ENCODE measurements at regions not wholly inside any gene's neighbourhood (a gene's known extent, or its start where the extent isn't known, plus 50 kb on each side); places are given as distances from the start of the nearest gene placed in this dataset.

DNA sequence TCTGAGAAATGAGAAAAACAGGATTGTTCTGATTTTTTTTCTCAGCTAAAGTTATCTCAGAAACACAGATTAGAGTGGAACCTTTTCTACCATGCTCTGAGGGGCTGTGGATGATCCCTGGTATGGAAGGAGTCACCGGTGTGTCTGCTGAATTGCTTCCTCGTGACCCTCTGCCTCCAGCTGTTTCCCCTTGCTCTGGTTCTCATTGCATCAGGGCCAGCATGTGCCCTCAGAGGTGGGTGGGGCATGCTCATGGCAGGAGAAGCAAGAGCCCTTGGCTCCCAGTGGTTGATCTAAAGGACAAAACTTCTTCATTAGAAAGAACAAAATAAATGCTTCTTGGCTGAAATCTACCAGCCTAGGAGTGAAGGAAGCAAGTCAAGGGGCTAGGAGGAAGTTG is 183.2 kb upstream of the HMCN1 start:
- H3K9me3 ChIP-seq: no peaks in the 10 kb centered on the region
- H3K4me3 ChIP-seq: no peak overlapping the region
- H3K4me1 ChIP-seq: no peaks in the 10 kb centered on the region
- no peak for DNase-seq
- TF ChIP-seq, protein P1, sequence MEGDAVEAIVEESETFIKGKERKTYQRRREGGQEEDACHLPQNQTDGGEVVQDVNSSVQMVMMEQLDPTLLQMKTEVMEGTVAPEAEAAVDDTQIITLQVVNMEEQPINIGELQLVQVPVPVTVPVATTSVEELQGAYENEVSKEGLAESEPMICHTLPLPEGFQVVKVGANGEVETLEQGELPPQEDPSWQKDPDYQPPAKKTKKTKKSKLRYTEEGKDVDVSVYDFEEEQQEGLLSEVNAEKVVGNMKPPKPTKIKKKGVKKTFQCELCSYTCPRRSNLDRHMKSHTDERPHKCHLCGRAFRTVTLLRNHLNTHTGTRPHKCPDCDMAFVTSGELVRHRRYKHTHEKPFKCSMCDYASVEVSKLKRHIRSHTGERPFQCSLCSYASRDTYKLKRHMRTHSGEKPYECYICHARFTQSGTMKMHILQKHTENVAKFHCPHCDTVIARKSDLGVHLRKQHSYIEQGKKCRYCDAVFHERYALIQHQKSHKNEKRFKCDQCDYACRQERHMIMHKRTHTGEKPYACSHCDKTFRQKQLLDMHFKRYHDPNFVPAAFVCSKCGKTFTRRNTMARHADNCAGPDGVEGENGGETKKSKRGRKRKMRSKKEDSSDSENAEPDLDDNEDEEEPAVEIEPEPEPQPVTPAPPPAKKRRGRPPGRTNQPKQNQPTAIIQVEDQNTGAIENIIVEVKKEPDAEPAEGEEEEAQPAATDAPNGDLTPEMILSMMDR (IDR thresholded peaks at IDR 0.05 in 8 of 11, conservative IDR thresholded peaks at IDR 0.05 in 3 of 11): no peak
- TF ChIP-seq POLR2A (IDR thresholded peaks at IDR 0.05) (no peak), POLR2AphosphoS5 (IDR thresholded peaks at IDR 0.05) (no peak)
- 16 to 35% (median 27%) methylated on average over 2 of the region's 2 CpGs for WGBS, 5 donors
- no peaks in the 10 kb centered on the region for H3K27me3 ChIP-seq (replicated peaks in 1 of 7)
- no peak overlapping the region for H3K27ac ChIP-seq
- no peaks in the 10 kb centered on the region for H3K36me3 ChIP-seq
- intact Hi-C loops (cut with DNase I; ENCODE audit: low total_unique reads): no loop called here

DNA sequence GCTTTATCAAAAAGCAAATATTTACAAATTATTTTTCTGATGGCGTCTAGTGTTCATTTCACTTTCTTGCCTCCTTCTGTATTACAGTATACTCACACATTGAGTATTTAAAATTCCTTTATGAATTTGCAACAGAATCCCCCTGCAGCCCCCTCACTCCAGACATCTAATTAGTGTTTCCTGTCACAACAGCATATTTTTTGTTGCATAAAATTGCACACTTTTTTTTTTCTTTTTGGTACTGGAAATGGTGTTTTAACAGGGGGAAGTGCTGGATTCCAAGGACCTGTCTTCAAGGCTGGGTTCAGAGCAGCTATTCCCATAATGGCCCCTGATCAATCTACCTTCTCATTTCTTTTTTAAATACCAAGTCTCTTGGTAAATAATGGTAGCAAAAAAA is 184.3 kb upstream of the HMCN1 start:
- no peak overlapping the region for H3K27ac ChIP-seq
- no peaks in the 10 kb centered on the region for H3K27me3 ChIP-seq (replicated peaks in 1 of 7)
- H3K9me3 ChIP-seq: no peaks in the 10 kb centered on the region
- H3K4me3 ChIP-seq: no peak overlapping the region
- 95 to 100% (median 98%) methylated on average over 1 of the region's 1 CpG for WGBS, 5 donors
- no peaks in the 10 kb centered on the region for H3K4me1 ChIP-seq
- no peaks in the 10 kb centered on the region for H3K36me3 ChIP-seq
- TF ChIP-seq POLR2AphosphoS5 (IDR thresholded peaks at IDR 0.05) (no peak), POLR2A (IDR thresholded peaks at IDR 0.05) (no peak)
- TF ChIP-seq, protein P1 (IDR thresholded peaks at IDR 0.05 in 8 of 11, conservative IDR thresholded peaks at IDR 0.05 in 3 of 11): no peak
- DNase-seq: no peak
- intact Hi-C loops (cut with DNase I; ENCODE audit: low total_unique reads): no loop called here

DNA sequence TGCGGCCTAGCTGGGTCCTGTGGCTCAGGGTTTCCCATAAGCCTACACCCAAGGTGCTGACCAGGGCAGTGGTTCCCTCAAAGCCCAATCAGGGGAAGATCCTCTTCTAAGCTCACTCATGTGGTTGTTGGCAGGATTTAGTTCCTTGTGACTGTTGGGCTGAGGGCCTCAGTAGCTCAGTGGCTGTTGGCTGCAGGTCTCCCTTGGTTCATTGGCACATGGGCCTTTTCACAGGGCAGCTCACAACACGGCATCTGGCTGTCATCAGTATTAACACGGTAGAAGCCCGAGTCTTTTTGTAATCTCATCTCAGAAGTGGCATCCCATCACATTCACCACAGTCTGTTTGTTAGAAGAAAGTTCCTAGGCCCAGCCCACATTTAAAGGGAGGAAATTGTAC is 188.2 kb upstream of the HMCN1 start:
- H3K4me3 ChIP-seq: no peak overlapping the region
- TF ChIP-seq POLR2AphosphoS5 (IDR thresholded peaks at IDR 0.05): no peak
- TF ChIP-seq POLR2A (IDR thresholded peaks at IDR 0.05): no peak
- TF ChIP-seq, protein P1 (IDR thresholded peaks at IDR 0.05 in 8 of 11, conservative IDR thresholded peaks at IDR 0.05 in 3 of 11): no peak
- no peaks in the 10 kb centered on the region for H3K9me3 ChIP-seq
- no peaks in the 10 kb centered on the region for H3K4me1 ChIP-seq
- no peaks in the 10 kb centered on the region for H3K36me3 ChIP-seq
- H3K27ac ChIP-seq: no peak overlapping the region
- intact Hi-C loops (cut with DNase I; ENCODE audit: low total_unique reads): no loop called here
- whole genome bisulfite sequencing, 5 donors: 91 to 98% (median 92%) methylated on average over 4 of the region's 4 CpGs
- DNase-seq: no peak
- H3K27me3 ChIP-seq (replicated peaks in 1 of 7): no peaks in the 10 kb centered on the region

DNA sequence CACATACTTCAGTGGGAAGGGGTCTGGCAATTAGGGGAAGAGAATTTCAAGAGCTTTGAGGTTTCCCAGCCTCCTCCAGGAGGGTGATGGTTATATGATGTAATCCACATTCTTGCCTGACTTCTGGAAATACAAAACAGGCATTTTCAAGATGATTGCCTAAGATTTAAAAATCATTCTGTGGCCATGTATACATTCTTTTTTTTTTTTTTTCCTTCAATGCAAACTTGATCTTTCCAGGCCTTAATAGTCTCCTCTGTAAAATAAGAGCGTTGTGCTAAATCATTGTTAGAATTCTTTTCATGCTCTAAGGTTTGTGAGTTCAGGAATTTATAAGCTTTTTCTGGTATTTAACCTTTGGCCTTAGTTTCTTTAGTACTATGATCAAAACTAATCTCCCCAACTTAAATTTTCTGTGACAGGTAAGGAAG is 192.3 kb upstream of the HMCN1 start:
- no peaks in the 10 kb centered on the region for H3K4me1 ChIP-seq
- H3K4me3 ChIP-seq: no peak overlapping the region
- intact Hi-C loops (cut with DNase I; ENCODE audit: low total_unique reads): no loop called here
- no peaks in the 10 kb centered on the region for H3K36me3 ChIP-seq
- no peak overlapping the region for H3K27ac ChIP-seq
- TF ChIP-seq POLR2AphosphoS5 (IDR thresholded peaks at IDR 0.05): no peak
- TF ChIP-seq POLR2A (IDR thresholded peaks at IDR 0.05): no peak
- TF ChIP-seq, protein P1 (IDR thresholded peaks at IDR 0.05 in 8 of 11, conservative IDR thresholded peaks at IDR 0.05 in 3 of 11): no peak
- no peak for DNase-seq
- H3K27me3 ChIP-seq (replicated peaks in 1 of 7): no peaks in the 10 kb centered on the region
- no peaks in the 10 kb centered on the region for H3K9me3 ChIP-seq
- 79 to 91% (median 85%) methylated on average over 1 of the region's 1 CpG for WGBS, 5 donors
